ENCODE measurements at regions not wholly inside any gene's neighbourhood (a gene's known extent, or its start where the extent isn't known, plus 50 kb on each side); places are given as distances from the start of the nearest gene placed in this dataset.

- H3K27ac Mint-ChIP-seq (ENCODE audit: unreplicated experiment): no peak overlapping the region
- no peak for TF ChIP-seq CTCF (IDR thresholded peaks at IDR 0.05; ENCODE audit: unreplicated experiment)
These were observed 77.2 kb downstream of the ARL6IP4 start for GRCh38 chr12:123057513-123058265.

GRCh38 chr12:123056709-123057108 is 76.2 kb downstream of the ARL6IP4 start:
- H3K27ac Mint-ChIP-seq (ENCODE audit: unreplicated experiment): no peak overlapping the region
- H3K27me3 Mint-ChIP-seq (ENCODE audit: unreplicated experiment): peaks cover 6% of the 10 kb centered on the region
- TF ChIP-seq CTCF (IDR thresholded peaks at IDR 0.05; ENCODE audit: unreplicated experiment): no peak
- H3K9me3 Mint-ChIP-seq (ENCODE audit: unreplicated experiment): no peaks in the 10 kb centered on the region
- no peak overlapping the region for H3K4me3 Mint-ChIP-seq (ENCODE audit: unreplicated experiment)
- peaks cover 3% of the 10 kb centered on the region for H3K36me3 Mint-ChIP-seq (ENCODE audit: low read depth, unreplicated experiment)
- peaks cover 10% of the 10 kb centered on the region for H3K4me1 Mint-ChIP-seq (ENCODE audit: unreplicated experiment)
- no peak for DNase-seq (ENCODE audit: low spot score)

More at GRCh38 chr12:123057513-123058265, 77.2 kb downstream of the ARL6IP4 start:
- H3K36me3 Mint-ChIP-seq (ENCODE audit: low read depth, unreplicated experiment): peaks cover 3% of the 10 kb centered on the region
- no peak overlapping the region for H3K4me3 Mint-ChIP-seq (ENCODE audit: unreplicated experiment)
- H3K9me3 Mint-ChIP-seq (ENCODE audit: unreplicated experiment): no peaks in the 10 kb centered on the region
- DNase-seq (ENCODE audit: low spot score): no peak
- H3K4me1 Mint-ChIP-seq (ENCODE audit: unreplicated experiment): peaks cover 10% of the 10 kb centered on the region
- H3K27me3 Mint-ChIP-seq (ENCODE audit: unreplicated experiment): peaks cover 6% of the 10 kb centered on the region

DNA sequence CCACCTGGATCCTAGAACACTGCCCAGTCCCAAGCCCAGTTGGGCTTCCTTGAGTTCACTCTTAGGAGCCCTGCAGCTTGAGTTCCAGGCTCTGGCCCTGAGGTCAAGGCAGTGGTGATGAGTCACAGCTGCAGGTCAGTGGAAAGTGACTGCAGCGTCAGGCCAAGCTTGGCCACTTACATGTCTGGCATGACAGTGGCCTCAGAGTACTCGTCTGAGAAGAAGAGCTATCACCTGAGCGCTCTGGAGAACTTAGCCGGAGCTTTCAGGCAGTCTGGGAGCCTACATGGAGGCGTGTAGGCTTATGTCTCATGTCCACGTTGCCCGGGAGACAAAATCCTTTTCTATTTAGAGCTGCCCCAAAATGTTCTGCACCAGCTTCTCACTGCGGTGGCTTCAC is 75.6 kb downstream of the ARL6IP4 start:
- Mint-ChIP-seq H3K4me3 (ENCODE audit: unreplicated experiment) (no peak overlapping the region), H3K9me3 (ENCODE audit: unreplicated experiment) (no peaks in the 10 kb centered on the region), H3K4me1 (ENCODE audit: unreplicated experiment) (peaks cover 10% of the 10 kb centered on the region), H3K36me3 (ENCODE audit: low read depth, unreplicated experiment) (peaks cover 7% of the 10 kb centered on the region), H3K27ac (ENCODE audit: unreplicated experiment) (no peak overlapping the region), H3K27me3 (ENCODE audit: unreplicated experiment) (peaks cover 6% of the 10 kb centered on the region)
- TF ChIP-seq CTCF (IDR thresholded peaks at IDR 0.05; ENCODE audit: unreplicated experiment): no peak
- no peak for DNase-seq (ENCODE audit: low spot score)

GRCh38 chr12:123055281-123055766 is 74.8 kb downstream of the ARL6IP4 start:
- Mint-ChIP-seq H3K36me3 (ENCODE audit: low read depth, unreplicated experiment) (peaks cover 7% of the 10 kb centered on the region), H3K4me1 (ENCODE audit: unreplicated experiment) (peaks cover 5% of the 10 kb centered on the region), H3K9me3 (ENCODE audit: unreplicated experiment) (no peaks in the 10 kb centered on the region), H3K27ac (ENCODE audit: unreplicated experiment) (no peak overlapping the region), H3K4me3 (ENCODE audit: unreplicated experiment) (no peak overlapping the region), H3K27me3 (ENCODE audit: unreplicated experiment) (peaks cover 6% of the 10 kb centered on the region)
- DNase-seq (ENCODE audit: low spot score): no peak
- no peak for TF ChIP-seq CTCF (IDR thresholded peaks at IDR 0.05; ENCODE audit: unreplicated experiment)

- no peak overlapping the region for H3K4me3 Mint-ChIP-seq (ENCODE audit: unreplicated experiment)
- H3K9me3 Mint-ChIP-seq (ENCODE audit: unreplicated experiment): no peaks in the 10 kb centered on the region
- H3K36me3 Mint-ChIP-seq (ENCODE audit: low read depth, unreplicated experiment): peaks cover 7% of the 10 kb centered on the region
- peaks cover 3% of the 10 kb centered on the region for H3K4me1 Mint-ChIP-seq (ENCODE audit: unreplicated experiment)
- no peak overlapping the region for H3K27ac Mint-ChIP-seq (ENCODE audit: unreplicated experiment)
- H3K27me3 Mint-ChIP-seq (ENCODE audit: unreplicated experiment): peaks cover 6% of the 10 kb centered on the region
- no peak for DNase-seq (ENCODE audit: low spot score)
- TF ChIP-seq CTCF (IDR thresholded peaks at IDR 0.05; ENCODE audit: unreplicated experiment): no peak
These were observed 73.9 kb downstream of the ARL6IP4 start for GRCh38 chr12:123054371-123054770.

Measured in endothelial cell (in vitro differentiated cells).